BJ (cell line): ENCODE measurements at regions not wholly inside any gene's neighbourhood (a gene's known extent, or its start where the extent isn't known, plus 50 kb on each side); places are given as distances from the start of the nearest gene placed in this dataset.

Source experiments
- CTCF ChIA-PET: fragments of 350-600 bp; formaldehyde crosslinking; extraction: SDS; loops from one replicate; lab custom pipeline; 2021; ENCODE audit warnings: antibody characterized with exemption, inconsistent platforms; lab: Yijun Ruan, JAX
- POLR2A ChIA-PET: fragments of 300-600 bp; sonication (Branson Sonifier 250); formaldehyde crosslinking; extraction: SDS; loops from one replicate; lab custom pipeline; 2021; ENCODE audit warnings: antibody characterized with exemption; lab: Charles Lee
- DNase-seq: peaks from one replicate; pipeline ENCODE4 v3.0.0-alpha.2; 2011; ENCODE audit warnings: low read depth
- H3K27me3 ChIP-seq: 2 replicates; pipeline ENCODE4 v1.6.0; 2011; ENCODE audit warnings: low read length; ENCODE audit not compliant: control insufficient read depth, insufficient read depth
- H3K36me3 ChIP-seq: 2 replicates; pipeline ENCODE4 v1.5.1; 2011; ENCODE audit warnings: low read length; ENCODE audit not compliant: control insufficient read depth, insufficient read depth
- H3K4me3 ChIP-seq: 2 replicates; pipeline ENCODE4 v1.5.1; 2011; ENCODE audit warnings: low read depth, mild to moderate bottlenecking, control low read depth, low read length
- CTCF ChIP-seq: IDR thresholded peaks from 2 replicates; pipeline ENCODE4 v1.5.1; 2011; ENCODE audit warnings: low read depth, mild to moderate bottlenecking, control low read depth, inconsistent platforms, low read length, moderate library complexity; ENCODE audit not compliant: insufficient read depth

DNA sequence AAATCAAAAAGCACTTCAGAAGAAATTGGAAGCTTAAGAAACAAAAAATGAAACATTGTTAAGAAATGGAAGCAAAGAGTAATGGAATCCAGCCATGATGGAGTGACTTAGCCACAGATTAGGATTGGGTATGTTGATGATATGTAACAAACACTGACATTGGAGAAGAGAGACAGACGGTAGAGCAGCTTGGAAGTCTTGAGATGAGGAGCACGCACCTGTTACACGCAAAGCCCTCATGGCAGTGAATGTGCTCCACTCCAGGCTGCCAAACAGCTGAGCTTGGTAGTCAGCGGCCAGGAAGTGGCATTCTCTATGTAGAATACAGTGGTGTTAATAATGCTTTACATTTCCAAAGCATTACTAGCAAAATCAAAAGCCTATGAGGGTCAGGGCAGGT lies 56.9 kb upstream of the GPRIN3 start:
- no peaks in the 10 kb centered on the region for H3K27me3 ChIP-seq
- no peak for DNase-seq
- H3K36me3 ChIP-seq = no peaks in the 10 kb centered on the region
- ChIA-PET CTCF (interaction anchor here (0.6 kb wide), 1 partner anchor 11 kb away, joined by 3 read pairs; no protein-coding TSS in a partner anchor), POLR2A (no interaction called here)
- H3K4me3 ChIP-seq = no peak overlapping the region
- no peak for TF ChIP-seq CTCF

DNA sequence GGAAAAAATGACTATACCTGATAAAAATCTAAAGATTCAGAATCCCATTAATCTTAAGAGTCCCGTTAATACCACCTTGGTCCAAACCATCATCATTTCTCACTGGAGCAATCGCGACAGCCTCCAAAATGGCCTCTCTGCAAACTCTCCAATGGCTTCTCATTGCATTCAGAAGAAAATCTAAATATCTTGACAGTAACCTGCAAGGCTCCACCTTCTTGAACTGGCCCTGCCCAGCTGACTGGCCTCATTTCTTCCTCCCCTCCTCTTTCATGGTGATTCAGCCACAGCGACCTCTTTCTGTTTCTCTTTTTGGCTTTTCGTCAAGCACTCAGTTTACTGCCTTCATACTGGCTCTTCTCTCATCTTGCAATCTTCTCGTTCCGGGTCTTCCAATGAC lies 56.2 kb upstream of the GPRIN3 start:
- Histone ChIP-seq H3K27me3 (no peaks in the 10 kb centered on the region), H3K36me3 (no peaks in the 10 kb centered on the region), H3K4me3 (no peak overlapping the region)
- ChIA-PET CTCF (interaction anchor here (0.6 kb wide), 1 partner anchor 11 kb away, joined by 3 read pairs; no protein-coding TSS in a partner anchor), POLR2A (no interaction called here)
- no peak for TF ChIP-seq CTCF
- DNase-seq = no peak

DNA sequence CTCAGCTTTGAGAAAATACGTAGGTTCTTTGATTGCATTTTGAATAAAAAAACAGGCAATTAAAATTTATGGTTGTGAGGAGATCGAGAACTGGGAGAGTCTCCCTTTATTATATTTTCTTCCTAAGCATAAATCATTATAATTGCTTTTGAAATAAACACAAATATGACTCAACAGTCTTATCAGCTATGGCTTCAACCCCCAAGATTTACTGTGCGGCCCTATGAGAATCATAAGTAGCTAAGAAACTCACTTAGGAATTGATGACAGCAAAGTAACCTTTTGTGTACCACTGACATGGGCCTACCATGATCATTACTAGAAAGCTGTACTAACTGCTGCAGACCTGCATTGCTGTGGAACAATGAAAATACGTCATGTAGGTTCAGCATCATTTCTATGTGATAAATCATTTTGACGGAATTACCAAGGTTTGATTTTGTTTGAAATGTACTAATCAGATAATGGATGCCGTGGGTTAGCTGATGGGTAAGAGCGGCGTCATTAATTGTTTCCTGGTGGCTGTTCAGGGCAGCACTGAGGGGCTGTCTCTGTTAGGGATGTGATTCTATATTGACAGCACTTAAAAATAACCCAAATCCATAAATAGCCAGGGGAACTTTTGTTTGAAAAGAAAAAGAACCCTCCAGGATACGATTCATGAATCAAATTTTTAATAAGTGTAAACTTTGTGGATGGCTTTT lies 51.5 kb upstream of the GPRIN3 start:
- no peaks in the 10 kb centered on the region for H3K36me3 ChIP-seq
- no peak for DNase-seq
- ChIA-PET CTCF (interaction anchor here (0.9 to 1.0 kb wide), 2 partner anchors 24 to 282 kb away, joined by 3 read pairs; no protein-coding TSS in a partner anchor), POLR2A (no interaction called here)
- no peak for TF ChIP-seq CTCF
- H3K27me3 ChIP-seq = no peaks in the 10 kb centered on the region
- no peak overlapping the region for H3K4me3 ChIP-seq

- no peaks in the 10 kb centered on the region for H3K27me3 ChIP-seq
- H3K36me3 ChIP-seq = no peaks in the 10 kb centered on the region
- ChIA-PET POLR2A (no interaction called here), CTCF (interaction anchor here (0.6 kb wide), 1 partner anchor 23 kb away, joined by 3 read pairs; no protein-coding TSS in a partner anchor)
- DNase-seq = no peak
- TF ChIP-seq CTCF = no peak
- no peak overlapping the region for H3K4me3 ChIP-seq
These were observed 50.2 kb upstream of the GPRIN3 start for GRCh38 chr4:89357787-89358186.
